Right lobe of liver (tissue), 4 donors: ENCODE measurements at regions not wholly inside any gene's neighbourhood (a gene's known extent, or its start where the extent isn't known, plus 50 kb on each side); places are given as distances from the start of the nearest gene placed in this dataset.

Experiments
- POLR2A ChIP-seq: fragments of 450-650 bp; IDR thresholded peaks from one replicate; pipeline ENCODE4 v1.6.1; 2017; ENCODE audit warnings: antibody characterized with exemption, mild to moderate bottlenecking
- TF ChIP-seq, protein P1 (sequence below), 4 donors: fragments of 200-600 bp in 3 of 4; fragments of 450-650 bp in 1 of 4; IDR thresholded peaks; one replicate each; pipeline versions ENCODE4 v1.5.1 to v1.8.0; 2016 to 2022; ENCODE audit warnings: antibody characterized with exemption in 4 of 4, mild to moderate bottlenecking in 2 of 4
- donor health status: DM: no; HTN: no; CAD: no.
- donor health status: DM: no; HTN: no; CAD: no.
- donor health status: DM: no; HTN: yes; CAD: no.

DNA sequence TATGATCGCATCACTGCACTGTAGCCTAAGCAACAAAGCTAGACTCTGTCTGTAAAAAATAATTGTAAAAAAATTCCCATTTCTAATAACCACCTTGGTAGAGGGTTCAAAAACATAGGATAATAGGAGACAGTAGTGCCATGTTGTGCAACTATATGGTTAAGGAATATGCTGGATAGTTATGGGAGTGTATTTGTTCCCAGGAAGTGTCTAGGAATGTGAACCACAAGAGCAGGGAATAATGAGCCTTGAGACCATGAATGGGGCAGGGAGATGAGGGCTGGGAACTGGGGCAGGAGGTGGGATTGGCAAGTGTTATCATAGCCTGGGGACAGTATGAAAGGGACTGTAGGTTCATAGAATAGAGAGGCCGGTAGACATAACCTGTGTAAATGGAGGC, 50.4 kb downstream of the RUSC2 start:
- TF ChIP-seq, protein P1, sequence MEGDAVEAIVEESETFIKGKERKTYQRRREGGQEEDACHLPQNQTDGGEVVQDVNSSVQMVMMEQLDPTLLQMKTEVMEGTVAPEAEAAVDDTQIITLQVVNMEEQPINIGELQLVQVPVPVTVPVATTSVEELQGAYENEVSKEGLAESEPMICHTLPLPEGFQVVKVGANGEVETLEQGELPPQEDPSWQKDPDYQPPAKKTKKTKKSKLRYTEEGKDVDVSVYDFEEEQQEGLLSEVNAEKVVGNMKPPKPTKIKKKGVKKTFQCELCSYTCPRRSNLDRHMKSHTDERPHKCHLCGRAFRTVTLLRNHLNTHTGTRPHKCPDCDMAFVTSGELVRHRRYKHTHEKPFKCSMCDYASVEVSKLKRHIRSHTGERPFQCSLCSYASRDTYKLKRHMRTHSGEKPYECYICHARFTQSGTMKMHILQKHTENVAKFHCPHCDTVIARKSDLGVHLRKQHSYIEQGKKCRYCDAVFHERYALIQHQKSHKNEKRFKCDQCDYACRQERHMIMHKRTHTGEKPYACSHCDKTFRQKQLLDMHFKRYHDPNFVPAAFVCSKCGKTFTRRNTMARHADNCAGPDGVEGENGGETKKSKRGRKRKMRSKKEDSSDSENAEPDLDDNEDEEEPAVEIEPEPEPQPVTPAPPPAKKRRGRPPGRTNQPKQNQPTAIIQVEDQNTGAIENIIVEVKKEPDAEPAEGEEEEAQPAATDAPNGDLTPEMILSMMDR (IDR thresholded peaks at IDR 0.05) = no peak
- no peak for TF ChIP-seq POLR2A
